RWPE2 (cell line): ENCODE measurements at regions not wholly inside any gene's neighbourhood (a gene's known extent, or its start where the extent isn't known, plus 50 kb on each side); places are given as distances from the start of the nearest gene placed in this dataset.

ENCODE experiments used
- ATAC-seq: fragments of 200-7000 bp; cut with Tn5 transposase; 3 replicates; pipeline ENCODE4 v1.9.1; 2021; ENCODE audit warnings: low read depth
- DNase-seq: peaks from one replicate; pipeline ENCODE4 v3.0.0-alpha.2; 2020; ENCODE audit warnings: low spot score
- H3K27ac ChIP-seq: fragments of 450-650 bp; 2 replicates; pipeline ENCODE4 v1.5.1; 2017; ENCODE audit warnings: mild to moderate bottlenecking; ENCODE audit not compliant: poor library complexity, severe bottlenecking
- H3K27me3 ChIP-seq: fragments of 250-450 bp; sonication (Bioruptor Pico); 2 replicates; pipeline ENCODE4 v1.5.1; 2021; ENCODE audit warnings: mild to moderate bottlenecking, moderate library complexity; ENCODE audit not compliant: insufficient read depth, poor library complexity, severe bottlenecking
- H3K36me3 ChIP-seq: fragments of 250-450 bp; sonication (Bioruptor Pico); 2 replicates; pipeline ENCODE4 v1.5.1; 2020; ENCODE audit warnings: low read depth, mild to moderate bottlenecking, moderate library complexity
- H3K4me1 ChIP-seq: fragments of 250-450 bp; sonication (Bioruptor Pico); 2 replicates; pipeline ENCODE4 v1.5.1; 2021; ENCODE audit warnings: mild to moderate bottlenecking, moderate library complexity; ENCODE audit not compliant: insufficient read depth, poor library complexity, severe bottlenecking
- H3K4me3 ChIP-seq: fragments of 250-450 bp; sonication (Bioruptor Pico); 2 replicates; pipeline ENCODE4 v1.5.1; 2021; ENCODE audit warnings: mild to moderate bottlenecking, moderate library complexity; ENCODE audit not compliant: severe bottlenecking
- H3K9me3 ChIP-seq: fragments of 250-450 bp; sonication (Bioruptor Pico); 2 replicates; pipeline ENCODE4 v1.5.1; 2021; ENCODE audit warnings: mild to moderate bottlenecking, moderate library complexity; ENCODE audit not compliant: severe bottlenecking
- CTCF ChIP-seq: fragments of 450-650 bp; IDR thresholded peaks from one replicate; pipeline ENCODE4 v1.5.1; 2017; ENCODE audit warnings: mild to moderate bottlenecking, moderate library complexity; ENCODE audit not compliant: poor library complexity, severe bottlenecking

- no peak overlapping the region for H3K27ac ChIP-seq
- no peaks in the 10 kb centered on the region for H3K36me3 ChIP-seq
- H3K4me3 ChIP-seq: no peak overlapping the region
- H3K9me3 ChIP-seq: no peaks in the 10 kb centered on the region
- no peak for DNase-seq
- no peaks in the 10 kb centered on the region for H3K4me1 ChIP-seq
- no peak for ATAC-seq
- H3K27me3 ChIP-seq: no peaks in the 10 kb centered on the region
- TF ChIP-seq CTCF: no peak
Observed at GRCh38 chr11:15635521-15635920, 520.8 kb downstream of the INSC start.

GRCh38 chr11:15636521-15637089 lies 521.9 kb downstream of the INSC start:
- no peak for ATAC-seq
- H3K36me3 ChIP-seq: no peaks in the 10 kb centered on the region
- no peak for DNase-seq

GRCh38 chr11:15638386-15638787 lies 523.7 kb downstream of the INSC start:
- ATAC-seq (no peak), DNase-seq (no peak)
- Histone ChIP-seq H3K36me3 (no peaks in the 10 kb centered on the region), H3K4me3 (no peak overlapping the region), H3K27me3 (no peaks in the 10 kb centered on the region), H3K4me1 (no peaks in the 10 kb centered on the region), H3K27ac (no peak overlapping the region), H3K9me3 (no peaks in the 10 kb centered on the region)
- no peak for TF ChIP-seq CTCF

More at GRCh38 chr11:15636521-15637089, 521.9 kb downstream of the INSC start:
- no peaks in the 10 kb centered on the region for H3K27me3 ChIP-seq
- no peaks in the 10 kb centered on the region for H3K9me3 ChIP-seq
- TF ChIP-seq CTCF: no peak
- H3K4me3 ChIP-seq: no peak overlapping the region
- H3K27ac ChIP-seq: no peak overlapping the region
- no peaks in the 10 kb centered on the region for H3K4me1 ChIP-seq

GRCh38 chr11:15640318-15640717 lies 525.6 kb downstream of the INSC start:
- ATAC-seq (no peak), DNase-seq (no peak)
- no peaks in the 10 kb centered on the region for H3K4me1 ChIP-seq
- no peaks in the 10 kb centered on the region for H3K36me3 ChIP-seq
- no peak for TF ChIP-seq CTCF
- no peaks in the 10 kb centered on the region for H3K27me3 ChIP-seq
- H3K27ac ChIP-seq: no peak overlapping the region
- no peak overlapping the region for H3K4me3 ChIP-seq
- H3K9me3 ChIP-seq: no peaks in the 10 kb centered on the region

GRCh38 chr11:15641271-15642045 lies 526.7 kb downstream of the INSC start:
- no peak overlapping the region for H3K27ac ChIP-seq
- no peaks in the 10 kb centered on the region for H3K27me3 ChIP-seq
- ATAC-seq (no peak), DNase-seq (no peak)
- TF ChIP-seq CTCF: no peak
- no peaks in the 10 kb centered on the region for H3K9me3 ChIP-seq
- no peaks in the 10 kb centered on the region for H3K36me3 ChIP-seq
- H3K4me3 ChIP-seq: no peak overlapping the region
- H3K4me1 ChIP-seq: no peaks in the 10 kb centered on the region
